OCI-LY1 (cell line): ENCODE measurements at regions not wholly inside any gene's neighbourhood (a gene's known extent, or its start where the extent isn't known, plus 50 kb on each side); places are given as distances from the start of the nearest gene placed in this dataset.

Experiments
- H2AFZ ChIP-seq: fragments of 200-600 bp; sonication (generic), shearing (Covaris generic); 2 replicates; pipeline ENCODE4 v1.6.0; 2014; ENCODE audit warnings: antibody characterized with exemption, mild to moderate bottlenecking, low read length
- H3F3A ChIP-seq: fragments of 200-600 bp; sonication (generic), shearing (Covaris generic); 2 replicates; pipeline ENCODE4 v1.6.0; 2014; ENCODE audit warnings: mild to moderate bottlenecking, antibody characterized with exemption, low read length, moderate library complexity; ENCODE audit not compliant: insufficient read depth
- H3K27ac ChIP-seq: fragments of 200-600 bp; sonication (generic); 2 replicates; pipeline ENCODE4 v1.5.1; 2014; ENCODE audit warnings: low read length, mixed run types, mild to moderate bottlenecking, low read depth; ENCODE audit not compliant: poor library complexity, severe bottlenecking
- H3K27me3 ChIP-seq: fragments of 200-600 bp; sonication (generic); 2 replicates; pipeline ENCODE4 v1.6.0; 2014; ENCODE audit warnings: antibody characterized with exemption, mild to moderate bottlenecking, low read length, moderate library complexity; ENCODE audit not compliant: insufficient read depth
- H3K36me3 ChIP-seq: fragments of 200-600 bp; sonication (generic); 2 replicates; pipeline ENCODE4 v1.6.1; 2014; ENCODE audit warnings: mild to moderate bottlenecking, antibody characterized with exemption, low read length, moderate library complexity, mixed read lengths; ENCODE audit not compliant: insufficient read depth
- H3K4me1 ChIP-seq: fragments of 200-600 bp; sonication (generic); 2 replicates; pipeline ENCODE4 v1.5.1; 2014; ENCODE audit warnings: mild to moderate bottlenecking, low read length, moderate library complexity; ENCODE audit not compliant: insufficient read depth, severe bottlenecking
- H3K4me2 ChIP-seq: fragments of 200-600 bp; sonication (generic), shearing (Covaris generic); 2 replicates; pipeline ENCODE4 v1.6.1; 2014; ENCODE audit warnings: low read length
- H3K4me3 ChIP-seq: fragments of 200-600 bp; sonication (generic); 2 replicates; pipeline ENCODE4 v1.5.1; 2014; ENCODE audit warnings: low read length, low read depth, mild to moderate bottlenecking, mixed read lengths; ENCODE audit not compliant: poor library complexity, severe bottlenecking
- H3K79me2 ChIP-seq: fragments of 200-600 bp; shearing (Covaris generic); 2 replicates; pipeline ENCODE4 v1.6.1; 2016; ENCODE audit warnings: mixed run types, low read length, mixed read lengths; ENCODE audit not compliant: insufficient read depth
- H3K9ac ChIP-seq: fragments of 200-600 bp; sonication (generic), shearing (Covaris generic); 2 replicates; pipeline ENCODE4 v1.6.1; 2014; ENCODE audit warnings: mild to moderate bottlenecking, low read length, mixed read lengths
- H3K9me2 ChIP-seq: fragments of 200-600 bp; sonication (generic), shearing (Covaris generic); 2 replicates; pipeline ENCODE4 v1.6.1; 2014; ENCODE audit warnings: low read depth, mild to moderate bottlenecking, low read length, mixed read lengths
- H3K9me3 ChIP-seq: fragments of 200-600 bp; shearing (Covaris generic); 2 replicates; pipeline ENCODE4 v1.6.1; 2014; ENCODE audit warnings: low read length, mixed read lengths
- H4K20me1 ChIP-seq: fragments of 200-600 bp; sonication (generic), shearing (Covaris generic); 2 replicates; pipeline ENCODE4 v1.6.0; 2016; ENCODE audit warnings: mild to moderate bottlenecking, low read length; ENCODE audit not compliant: insufficient read depth
- CTCF ChIP-seq: fragments of 200-600 bp; sonication (generic), shearing (Covaris generic); IDR thresholded peaks from 2 replicates; pipeline ENCODE4 v1.5.1; 2017; ENCODE audit warnings: mild to moderate bottlenecking, antibody characterized with exemption, low read length, moderate library complexity, mixed read lengths
- EZH2 ChIP-seq: fragments of 200-600 bp; sonication (generic), shearing (Covaris generic); IDR thresholded peaks from 2 replicates; pipeline ENCODE4 v1.8.0; 2017; ENCODE audit warnings: borderline replicate concordance, mixed run types, mild to moderate bottlenecking, antibody characterized with exemption, low read length, moderate library complexity, mixed read lengths

- H3K79me2 ChIP-seq, result no peaks in the 10 kb centered on the region
- peaks cover 23% of the 10 kb centered on the region for H3K4me1 ChIP-seq
- no peak overlapping the region for H3K27ac ChIP-seq
- H3K9me3 ChIP-seq, result no peaks in the 10 kb centered on the region
- TF ChIP-seq EZH2, result no peak
- TF ChIP-seq CTCF, result peak; percentile 79
- no peaks in the 10 kb centered on the region for H3F3A ChIP-seq
- no peaks in the 10 kb centered on the region for H3K36me3 ChIP-seq
- H3K9me2 ChIP-seq, result no peaks in the 10 kb centered on the region
- peak overlapping the region; percentile 79 for H3K4me2 ChIP-seq
- H2AFZ ChIP-seq, result peak overlapping the region; percentile 58; the same call in 1 of the 2 replicates
- H4K20me1 ChIP-seq, result no peaks in the 10 kb centered on the region
- H3K9ac ChIP-seq, result peak overlapping the region; percentile 61
- 0 out of 2 replicates have a peak, but pooled peaks cover 8% of the 10 kb centered on the region for H3K27me3 ChIP-seq
- H3K4me3 ChIP-seq, result peak overlapping the region; percentile 60
These were observed 64.9 kb upstream of the POLG start for GRCh38 chr15:89399238-89400115.

GRCh38 chr15:89398896-89399237 is 64.2 kb upstream of the POLG start:
- H3K36me3 ChIP-seq, result no peaks in the 10 kb centered on the region
- peaks cover 23% of the 10 kb centered on the region for H3K4me1 ChIP-seq
- no peaks in the 10 kb centered on the region for H3K79me2 ChIP-seq
- no peaks in the 10 kb centered on the region for H4K20me1 ChIP-seq
- H3K4me2 ChIP-seq, result peak overlapping the region; percentile 79; the same call in 1 of the 2 replicates
- no peak overlapping the region for H3K27ac ChIP-seq
- H3K9ac ChIP-seq, result no peak overlapping the region; the same call in 1 of the 2 replicates
- no peaks in the 10 kb centered on the region for H3F3A ChIP-seq
- TF ChIP-seq CTCF, result no peak
- 0 out of 2 replicates have a peak, but pooled peaks cover 8% of the 10 kb centered on the region for H3K27me3 ChIP-seq
- H3K9me3 ChIP-seq, result no peaks in the 10 kb centered on the region
- H3K4me3 ChIP-seq, result peak overlapping the region; percentile 60
- no peak overlapping the region for H2AFZ ChIP-seq
- H3K9me2 ChIP-seq, result no peaks in the 10 kb centered on the region

DNA sequence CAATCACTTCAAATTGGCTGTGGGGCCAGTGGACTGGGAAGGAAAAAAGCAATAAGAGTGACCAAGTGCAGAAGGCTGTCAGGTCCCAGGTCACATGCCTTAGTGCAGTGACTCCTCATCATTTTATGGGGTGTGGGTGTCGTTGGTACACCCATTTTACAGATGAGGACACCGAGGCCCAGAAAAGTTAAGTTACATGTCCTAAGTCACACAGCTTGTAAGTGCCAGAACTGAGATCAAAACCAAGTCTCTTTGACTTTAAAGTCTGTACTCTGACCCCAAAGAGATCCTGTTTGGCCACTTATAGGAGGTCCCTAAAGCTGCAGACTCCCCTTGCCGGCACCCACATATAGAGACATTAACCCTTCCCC is 63.0 kb upstream of the POLG start:
- Histone ChIP-seq H2AFZ (no peak overlapping the region), H3K4me3 (no peak overlapping the region), H3K4me1 (peaks cover 23% of the 10 kb centered on the region), H3K9me2 (no peaks in the 10 kb centered on the region), H3F3A (no peaks in the 10 kb centered on the region), H3K79me2 (no peaks in the 10 kb centered on the region), H3K4me2 (no peak overlapping the region), H4K20me1 (no peaks in the 10 kb centered on the region), H3K9ac (no peak overlapping the region), H3K27me3 (0 out of 2 replicates have a peak, but pooled peaks cover 8% of the 10 kb centered on the region), H3K36me3 (no peaks in the 10 kb centered on the region), H3K27ac (no peak overlapping the region), H3K9me3 (no peaks in the 10 kb centered on the region)
- TF ChIP-seq EZH2, result no peak
- no peak for TF ChIP-seq CTCF
